ENCODE measurements at regions not wholly inside any gene's neighbourhood (a gene's known extent, or its start where the extent isn't known, plus 50 kb on each side); places are given as distances from the start of the nearest gene placed in this dataset.
"Not testable (repeated sequence)": the region's sequence is repeated elsewhere in the genome, so short reads cannot be mapped to it uniquely, and the experiment has no call there.

DNA sequence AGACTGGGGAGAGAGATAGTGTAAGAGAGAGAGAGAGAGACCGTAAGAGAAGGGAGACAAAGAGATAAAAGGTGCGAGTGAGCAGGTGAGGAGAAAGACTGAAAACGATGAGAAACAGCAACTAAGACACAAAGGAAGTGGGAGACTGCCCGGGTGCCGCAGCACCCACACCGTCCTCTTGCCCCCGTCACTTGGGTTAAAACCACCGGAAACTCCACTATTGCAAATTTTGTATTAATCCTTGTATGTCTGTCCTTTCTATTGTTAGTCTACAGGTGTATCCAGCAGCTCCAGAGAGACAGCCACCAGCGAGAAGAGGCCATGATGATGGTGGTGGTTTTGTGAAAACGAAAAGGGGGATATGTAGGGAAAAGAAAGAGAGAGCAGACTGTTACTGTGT lies 96.8 kb downstream of the ART5 start:
- H3K4me1 ChIP-seq (ENCODE audit: control insufficient read depth in 1 of 2, insufficient read depth in 2 of 2, low read length in 2 of 2); H3K27me3 ChIP-seq (ENCODE audit: control insufficient read depth in 1 of 2, insufficient read depth in 2 of 2, low read length in 2 of 2); H3K27ac ChIP-seq (ENCODE audit: low read depth, low read length): not testable (repeated sequence)

DNA sequence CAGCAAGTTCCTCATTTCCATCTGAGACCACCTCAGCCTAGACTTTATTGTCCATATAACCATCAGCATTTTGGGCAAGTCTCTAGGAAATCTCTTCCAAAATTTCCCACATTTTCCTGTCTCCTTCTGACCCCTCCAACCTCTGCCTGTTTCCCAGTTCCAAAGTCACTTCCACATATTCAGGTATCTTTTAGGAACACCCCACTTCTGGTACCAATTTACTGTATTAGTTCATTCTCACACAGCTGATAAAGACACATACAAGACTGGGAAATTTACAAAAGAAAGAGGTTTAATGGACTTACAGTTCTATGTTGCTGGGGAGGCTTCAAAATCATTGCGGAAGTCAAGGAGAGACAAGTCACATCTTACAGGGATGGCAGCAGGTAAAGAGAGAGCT lies 103.6 kb downstream of the ART5 start:
- H3K4me3 ChIP-seq (ENCODE audit: low read depth in 1 of 2, low read length in 2 of 2); H3K4me1 ChIP-seq (ENCODE audit: control insufficient read depth in 1 of 2, insufficient read depth in 2 of 2, low read length in 2 of 2); H3K9me3 ChIP-seq (ENCODE audit: control insufficient read depth in 1 of 2, low read length in 2 of 2); H3K36me3 ChIP-seq (ENCODE audit: control insufficient read depth in 1 of 2, insufficient read depth in 2 of 2, low read length in 2 of 2); H3K9ac ChIP-seq (ENCODE audit: low read depth in 1 of 2, low read length in 2 of 2); H3K27me3 ChIP-seq (ENCODE audit: control insufficient read depth in 1 of 2, insufficient read depth in 2 of 2, low read length in 2 of 2); H3K27ac ChIP-seq (ENCODE audit: low read depth, low read length): not testable (repeated sequence)

More for the DNA sequence above, 96.8 kb downstream of the ART5 start:
- H3K9me3 ChIP-seq (ENCODE audit: control insufficient read depth in 1 of 2, low read length in 2 of 2); H3K36me3 ChIP-seq (ENCODE audit: control insufficient read depth in 1 of 2, insufficient read depth in 2 of 2, low read length in 2 of 2); H3K4me3 ChIP-seq (ENCODE audit: low read depth in 1 of 2, low read length in 2 of 2); H3K9ac ChIP-seq (ENCODE audit: low read depth in 1 of 2, low read length in 2 of 2): not testable (repeated sequence)

DNA sequence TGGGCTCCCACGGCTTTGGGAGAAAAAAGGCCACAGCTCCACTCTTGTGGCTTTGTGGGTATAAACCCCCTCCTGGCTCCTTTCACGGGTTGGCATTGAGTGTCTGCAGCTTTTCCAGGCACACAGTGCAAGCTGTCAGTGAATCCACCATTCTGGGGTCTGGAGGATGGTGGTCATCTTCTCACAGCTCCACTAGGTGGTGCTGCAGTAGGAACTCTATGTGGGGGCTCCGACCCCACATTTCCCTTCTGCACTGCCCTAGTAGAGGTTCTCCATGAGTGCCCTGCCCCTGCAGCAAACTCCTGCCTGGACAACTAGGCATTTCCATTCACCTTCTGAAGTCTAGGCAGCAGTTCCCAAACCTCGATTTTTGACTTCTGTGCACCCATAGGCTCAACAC lies 104.5 kb downstream of the ART5 start:
- H3K9me3 ChIP-seq (ENCODE audit: control insufficient read depth in 1 of 2, low read length in 2 of 2); H3K4me1 ChIP-seq (ENCODE audit: control insufficient read depth in 1 of 2, insufficient read depth in 2 of 2, low read length in 2 of 2); H3K27me3 ChIP-seq (ENCODE audit: control insufficient read depth in 1 of 2, insufficient read depth in 2 of 2, low read length in 2 of 2); H3K4me3 ChIP-seq (ENCODE audit: low read depth in 1 of 2, low read length in 2 of 2); H3K9ac ChIP-seq (ENCODE audit: low read depth in 1 of 2, low read length in 2 of 2); H3K36me3 ChIP-seq (ENCODE audit: control insufficient read depth in 1 of 2, insufficient read depth in 2 of 2, low read length in 2 of 2); H3K27ac ChIP-seq (ENCODE audit: low read depth, low read length): not testable (repeated sequence)

DNA sequence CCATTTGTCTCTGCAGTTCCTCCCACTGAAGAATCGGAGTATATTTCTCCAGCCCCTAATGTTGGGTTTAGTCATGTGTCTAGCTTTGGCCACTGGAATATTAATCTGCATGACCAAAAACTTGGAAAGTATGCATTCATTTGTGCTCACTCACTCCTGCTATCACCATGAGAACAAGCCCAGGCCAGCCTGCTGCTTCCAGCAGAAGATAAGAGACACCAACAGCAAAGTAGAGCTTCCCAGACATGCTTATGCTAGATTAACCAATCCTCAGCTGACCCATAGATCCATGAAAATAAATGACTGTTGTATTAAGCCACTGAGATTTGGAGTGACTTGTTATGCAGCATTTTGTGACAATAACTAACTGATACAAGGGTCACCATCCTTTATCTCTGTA lies 108.8 kb downstream of the ART5 start:
- H3K27me3 ChIP-seq (ENCODE audit: control insufficient read depth in 1 of 2, insufficient read depth in 2 of 2, low read length in 2 of 2); H3K4me1 ChIP-seq (ENCODE audit: control insufficient read depth in 1 of 2, insufficient read depth in 2 of 2, low read length in 2 of 2); H3K9ac ChIP-seq (ENCODE audit: low read depth in 1 of 2, low read length in 2 of 2); H3K4me3 ChIP-seq (ENCODE audit: low read depth in 1 of 2, low read length in 2 of 2); H3K27ac ChIP-seq (ENCODE audit: low read depth, low read length); H3K9me3 ChIP-seq (ENCODE audit: control insufficient read depth in 1 of 2, low read length in 2 of 2); H3K36me3 ChIP-seq (ENCODE audit: control insufficient read depth in 1 of 2, insufficient read depth in 2 of 2, low read length in 2 of 2): not testable (repeated sequence)

DNA sequence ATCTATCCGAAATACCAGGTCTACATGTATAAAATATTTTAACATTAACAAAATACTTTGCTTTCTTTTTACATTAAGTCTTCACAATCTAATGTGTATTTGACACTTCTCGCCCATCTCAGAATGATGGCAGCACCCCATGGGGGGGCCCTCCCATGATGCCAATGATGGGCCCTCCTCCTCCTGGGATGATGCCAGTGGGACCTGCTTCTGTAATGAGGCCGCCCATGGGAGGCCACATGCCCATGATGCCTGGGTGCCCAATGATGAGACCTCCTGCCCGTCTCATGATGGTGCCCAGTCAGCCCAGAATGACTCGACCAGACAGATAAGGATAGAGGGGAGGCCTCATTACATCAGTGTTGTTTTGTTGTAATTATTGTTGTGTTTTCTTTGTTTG lies 110.5 kb downstream of the ART5 start:
- not testable (repeated sequence) for H3K4me3 ChIP-seq (ENCODE audit: low read depth in 1 of 2, low read length in 2 of 2); H3K9ac ChIP-seq (ENCODE audit: low read depth in 1 of 2, low read length in 2 of 2); H3K4me1 ChIP-seq (ENCODE audit: control insufficient read depth in 1 of 2, insufficient read depth in 2 of 2, low read length in 2 of 2)

DNA sequence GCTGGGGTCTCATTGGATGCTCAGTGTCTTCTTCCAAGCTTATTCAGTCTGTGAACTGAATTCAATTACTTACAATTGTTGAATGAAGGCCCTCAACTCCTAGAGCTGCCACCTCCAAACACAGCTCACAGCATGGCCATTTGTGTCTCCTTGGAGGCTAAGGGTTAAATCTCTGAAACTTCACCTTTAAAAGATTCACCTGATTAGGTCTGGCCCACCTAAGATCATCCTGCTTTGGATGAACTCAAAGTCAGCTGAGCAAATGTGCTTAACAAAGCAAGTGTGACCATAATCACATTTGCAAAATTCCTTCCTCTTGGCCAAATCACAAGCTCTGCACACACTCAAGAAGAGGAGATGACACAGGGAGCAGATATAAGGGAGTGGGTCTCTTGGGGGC lies 118.2 kb downstream of the ART5 start:
- H3K9ac ChIP-seq (ENCODE audit: low read depth in 1 of 2, low read length in 2 of 2); H3K4me3 ChIP-seq (ENCODE audit: low read depth in 1 of 2, low read length in 2 of 2); H3K4me1 ChIP-seq (ENCODE audit: control insufficient read depth in 1 of 2, insufficient read depth in 2 of 2, low read length in 2 of 2); H3K27ac ChIP-seq (ENCODE audit: low read depth, low read length); H3K9me3 ChIP-seq (ENCODE audit: control insufficient read depth in 1 of 2, low read length in 2 of 2); H3K27me3 ChIP-seq (ENCODE audit: control insufficient read depth in 1 of 2, insufficient read depth in 2 of 2, low read length in 2 of 2); H3K36me3 ChIP-seq (ENCODE audit: control insufficient read depth in 1 of 2, insufficient read depth in 2 of 2, low read length in 2 of 2): not testable (repeated sequence)

More for the DNA sequence above, 110.5 kb downstream of the ART5 start:
- not testable (repeated sequence) for H3K36me3 ChIP-seq (ENCODE audit: control insufficient read depth in 1 of 2, insufficient read depth in 2 of 2, low read length in 2 of 2); H3K9me3 ChIP-seq (ENCODE audit: control insufficient read depth in 1 of 2, low read length in 2 of 2); H3K27me3 ChIP-seq (ENCODE audit: control insufficient read depth in 1 of 2, insufficient read depth in 2 of 2, low read length in 2 of 2); H3K27ac ChIP-seq (ENCODE audit: low read depth, low read length)

DNA sequence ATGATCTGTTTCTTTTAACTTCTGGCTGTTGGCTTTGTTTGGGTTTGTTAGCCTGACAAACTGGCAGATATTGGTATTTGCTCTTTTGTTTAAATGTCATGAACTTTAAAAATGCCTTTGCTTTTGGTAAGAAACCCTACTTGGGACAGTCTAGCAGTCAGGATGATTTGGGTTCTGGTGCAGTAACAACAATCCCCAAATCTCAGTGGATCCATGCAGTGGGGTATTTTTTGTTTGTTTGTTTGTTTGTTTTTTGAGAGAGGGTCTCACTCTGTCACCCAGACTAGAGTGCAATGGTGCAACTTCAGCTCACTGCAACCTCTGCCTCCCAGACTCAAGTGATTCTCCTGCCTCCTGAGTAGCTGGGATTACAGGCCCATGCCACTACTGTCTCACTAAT lies 120.9 kb downstream of the ART5 start:
- not testable (repeated sequence) for H3K36me3 ChIP-seq (ENCODE audit: control insufficient read depth in 1 of 2, insufficient read depth in 2 of 2, low read length in 2 of 2); H3K9me3 ChIP-seq (ENCODE audit: control insufficient read depth in 1 of 2, low read length in 2 of 2); H3K9ac ChIP-seq (ENCODE audit: low read depth in 1 of 2, low read length in 2 of 2); H3K4me1 ChIP-seq (ENCODE audit: control insufficient read depth in 1 of 2, insufficient read depth in 2 of 2, low read length in 2 of 2); H3K4me3 ChIP-seq (ENCODE audit: low read depth in 1 of 2, low read length in 2 of 2); H3K27me3 ChIP-seq (ENCODE audit: control insufficient read depth in 1 of 2, insufficient read depth in 2 of 2, low read length in 2 of 2); H3K27ac ChIP-seq (ENCODE audit: low read depth, low read length)

DNA sequence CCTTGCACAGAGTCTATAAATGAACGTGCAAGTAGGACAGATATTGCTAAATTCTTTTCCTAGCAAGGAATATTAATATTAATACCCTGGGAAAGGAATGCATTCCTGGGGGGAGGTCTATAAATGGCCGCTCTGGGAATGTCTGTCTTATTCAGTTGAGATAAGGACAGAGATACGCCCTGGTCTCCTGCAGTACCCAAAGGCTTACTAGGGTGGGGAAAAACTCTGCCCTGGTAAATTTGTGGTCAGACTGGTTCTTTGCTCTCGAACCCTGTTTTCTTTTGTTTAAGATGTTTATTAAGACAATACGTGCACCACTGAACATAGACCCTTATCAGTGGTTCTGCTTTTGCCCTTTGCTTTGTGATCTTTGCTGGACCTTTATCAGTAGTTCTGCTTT lies 122.0 kb downstream of the ART5 start:
- not testable (repeated sequence) for H3K36me3 ChIP-seq (ENCODE audit: control insufficient read depth in 1 of 2, insufficient read depth in 2 of 2, low read length in 2 of 2); H3K27ac ChIP-seq (ENCODE audit: low read depth, low read length); H3K4me1 ChIP-seq (ENCODE audit: control insufficient read depth in 1 of 2, insufficient read depth in 2 of 2, low read length in 2 of 2); H3K4me3 ChIP-seq (ENCODE audit: low read depth in 1 of 2, low read length in 2 of 2); H3K9me3 ChIP-seq (ENCODE audit: control insufficient read depth in 1 of 2, low read length in 2 of 2); H3K9ac ChIP-seq (ENCODE audit: low read depth in 1 of 2, low read length in 2 of 2); H3K27me3 ChIP-seq (ENCODE audit: control insufficient read depth in 1 of 2, insufficient read depth in 2 of 2, low read length in 2 of 2)

DNA sequence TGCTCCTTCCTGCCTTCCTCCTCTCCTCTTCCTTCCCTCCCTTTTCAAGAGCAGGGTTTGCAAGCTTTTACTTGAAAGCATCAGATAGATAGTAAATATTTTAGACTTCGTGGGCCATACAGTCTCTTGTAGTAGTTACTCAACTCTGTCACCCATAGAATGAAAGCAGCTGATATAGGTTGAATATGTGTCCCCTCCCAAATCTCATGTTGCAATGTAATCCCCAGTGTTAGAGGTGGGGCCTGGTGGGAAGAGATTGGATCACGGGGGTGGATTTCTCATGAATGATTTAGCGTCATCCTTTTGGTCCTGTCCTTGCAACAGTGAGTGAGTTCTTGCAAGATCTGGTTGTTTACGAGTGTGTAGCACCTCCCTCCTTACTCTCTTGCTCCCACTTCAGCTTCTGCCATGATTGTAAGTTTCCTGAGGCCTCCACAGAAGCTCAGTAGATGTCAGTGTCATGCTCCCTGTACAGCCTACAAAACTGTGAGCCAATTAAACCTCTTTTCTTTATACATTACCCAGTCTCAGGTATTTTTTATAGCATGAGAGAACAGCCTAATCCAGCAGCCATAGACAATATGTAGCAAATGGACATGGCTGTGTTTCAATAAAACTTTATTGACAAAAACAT lies 124.7 kb downstream of the ART5 start:
- not testable (repeated sequence) for H3K36me3 ChIP-seq (ENCODE audit: control insufficient read depth in 1 of 2, insufficient read depth in 2 of 2, low read length in 2 of 2); H3K27me3 ChIP-seq (ENCODE audit: control insufficient read depth in 1 of 2, insufficient read depth in 2 of 2, low read length in 2 of 2); H3K4me3 ChIP-seq (ENCODE audit: low read depth in 1 of 2, low read length in 2 of 2); H3K4me1 ChIP-seq (ENCODE audit: control insufficient read depth in 1 of 2, insufficient read depth in 2 of 2, low read length in 2 of 2); H3K9ac ChIP-seq (ENCODE audit: low read depth in 1 of 2, low read length in 2 of 2); H3K27ac ChIP-seq (ENCODE audit: low read depth, low read length); H3K9me3 ChIP-seq (ENCODE audit: control insufficient read depth in 1 of 2, low read length in 2 of 2)

DNA sequence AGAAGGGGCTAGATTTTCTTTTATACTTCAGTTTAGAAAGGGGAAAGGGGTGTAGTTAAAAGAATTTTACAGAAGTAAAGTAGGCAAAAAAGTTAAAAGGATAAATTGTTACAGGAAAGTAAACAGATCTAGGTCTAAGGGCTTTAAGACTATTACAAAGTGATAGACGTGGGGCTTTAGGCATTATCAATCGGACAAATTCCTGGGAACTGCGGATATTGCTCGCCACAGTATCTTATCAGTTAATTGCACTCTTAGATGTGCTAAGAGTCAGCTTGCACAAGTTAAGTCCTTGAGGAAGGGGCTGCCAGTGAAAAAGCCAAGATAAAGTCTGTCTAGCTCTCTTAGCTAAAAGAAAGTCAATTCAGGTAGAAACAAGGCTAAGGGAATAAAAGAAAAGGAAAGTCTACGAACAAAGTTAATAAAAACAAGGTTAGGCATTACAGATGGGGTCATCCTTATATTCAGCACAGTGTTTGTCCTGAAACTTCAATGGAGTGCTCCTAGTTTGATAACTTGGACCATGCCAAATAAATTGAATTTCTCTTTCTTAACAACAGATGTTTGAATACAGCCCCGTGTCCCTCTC lies 125.4 kb downstream of the ART5 start:
- not testable (repeated sequence) for H3K27me3 ChIP-seq (ENCODE audit: control insufficient read depth in 1 of 2, insufficient read depth in 2 of 2, low read length in 2 of 2); H3K4me3 ChIP-seq (ENCODE audit: low read depth in 1 of 2, low read length in 2 of 2); H3K27ac ChIP-seq (ENCODE audit: low read depth, low read length); H3K9ac ChIP-seq (ENCODE audit: low read depth in 1 of 2, low read length in 2 of 2); H3K36me3 ChIP-seq (ENCODE audit: control insufficient read depth in 1 of 2, insufficient read depth in 2 of 2, low read length in 2 of 2); H3K9me3 ChIP-seq (ENCODE audit: control insufficient read depth in 1 of 2, low read length in 2 of 2); H3K4me1 ChIP-seq (ENCODE audit: control insufficient read depth in 1 of 2, insufficient read depth in 2 of 2, low read length in 2 of 2)

Data from duodenal mucosa (tissue), 2 donors.